ENCODE measurements at regions not wholly inside any gene's neighbourhood (a gene's known extent, or its start where the extent isn't known, plus 50 kb on each side); places are given as distances from the start of the nearest gene placed in this dataset.

GRCh38 chr10:121405953-121406352 lies 192.3 kb downstream of the FGFR2 start:
- H3K4me3 ChIP-seq (ENCODE audit: control insufficient read depth, low read depth, low read length), result no peak overlapping the region
- TF ChIP-seq CTCF (IDR thresholded peaks at IDR 0.05; ENCODE audit: control insufficient read depth, insufficient read depth, low read depth, low read length, missing control alignments), result no peak
- DNase-seq (ENCODE audit: low read depth), result no peak

DNA sequence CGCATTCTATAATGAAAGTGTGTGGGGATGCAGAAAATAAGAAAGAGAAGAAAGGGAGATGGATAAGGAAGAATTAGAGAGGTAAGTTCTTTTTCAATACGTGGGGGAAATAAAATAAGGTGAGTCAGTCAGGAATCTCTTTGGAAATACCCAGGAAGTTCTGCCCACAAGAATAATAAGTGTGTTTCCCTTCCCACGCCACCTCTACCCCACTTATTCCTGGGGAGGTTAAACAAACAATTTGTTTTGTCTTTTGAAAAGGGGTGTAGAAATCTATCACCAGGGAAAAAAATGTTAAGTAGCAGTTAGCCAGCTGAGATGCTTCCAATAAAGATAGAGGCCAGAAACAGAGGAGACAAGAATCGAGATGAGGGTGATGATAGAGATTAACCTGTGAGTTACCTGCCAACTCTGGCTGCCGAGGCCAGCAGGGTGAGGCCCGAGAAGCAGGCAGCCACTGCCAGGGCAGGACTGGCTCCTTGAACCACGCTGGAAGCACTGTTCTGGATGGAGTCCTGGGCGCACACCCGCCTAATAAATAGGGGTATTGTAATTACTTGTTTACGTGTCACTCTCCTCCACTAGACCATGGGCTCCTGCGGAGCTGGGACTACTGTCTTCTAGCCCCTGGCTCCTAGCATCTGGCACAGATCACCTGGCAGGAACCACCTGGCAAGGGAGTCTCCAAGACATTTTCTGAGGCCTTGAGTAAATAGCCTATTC lies 191.3 kb downstream of the FGFR2 start:
- no peak overlapping the region for H3K4me3 ChIP-seq (ENCODE audit: control insufficient read depth, low read depth, low read length)
- no peak for TF ChIP-seq CTCF (IDR thresholded peaks at IDR 0.05; ENCODE audit: control insufficient read depth, insufficient read depth, low read depth, low read length, missing control alignments)
- no peak for DNase-seq (ENCODE audit: low read depth)

DNA sequence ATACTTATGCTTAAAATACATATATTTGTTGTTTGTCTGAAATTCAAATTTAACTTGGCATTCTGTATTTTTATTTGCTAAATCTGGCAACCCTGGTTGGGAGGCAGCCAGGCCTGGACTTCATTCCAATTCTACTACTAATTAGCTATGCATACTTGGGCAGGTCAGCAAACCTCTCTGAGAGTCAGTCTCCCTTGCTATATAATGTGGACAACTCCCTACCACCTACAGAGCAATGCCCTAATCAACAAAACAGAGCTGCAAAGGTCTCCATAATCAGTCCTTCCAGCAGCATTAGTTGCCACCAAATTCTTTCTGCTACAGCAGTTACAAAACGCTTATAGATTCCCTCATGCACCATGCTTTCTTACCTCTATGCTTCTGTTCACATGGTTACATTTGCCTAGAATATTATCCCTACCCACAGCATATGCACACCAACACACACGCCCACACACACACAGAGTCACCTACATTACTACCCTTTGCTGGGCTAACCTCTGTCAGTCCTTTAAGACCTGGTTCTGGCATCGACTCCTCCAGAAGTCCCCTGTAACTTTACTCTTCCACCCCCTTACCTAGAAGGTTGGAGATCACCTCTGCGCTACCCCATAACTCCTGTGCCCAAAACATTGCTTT lies 188.7 kb downstream of the FGFR2 start:
- H3K4me3 ChIP-seq (ENCODE audit: control insufficient read depth, low read depth, low read length), result no peak overlapping the region
- no peak for DNase-seq (ENCODE audit: low read depth)
- no peak for TF ChIP-seq CTCF (IDR thresholded peaks at IDR 0.05; ENCODE audit: control insufficient read depth, insufficient read depth, low read depth, low read length, missing control alignments)

GRCh38 chr10:121411004-121411403 lies 187.2 kb downstream of the FGFR2 start:
- no peak for TF ChIP-seq CTCF (IDR thresholded peaks at IDR 0.05; ENCODE audit: control insufficient read depth, insufficient read depth, low read depth, low read length, missing control alignments)
- no peak overlapping the region for H3K4me3 ChIP-seq (ENCODE audit: control insufficient read depth, low read depth, low read length)
- DNase-seq (ENCODE audit: low read depth), result no peak

DNA sequence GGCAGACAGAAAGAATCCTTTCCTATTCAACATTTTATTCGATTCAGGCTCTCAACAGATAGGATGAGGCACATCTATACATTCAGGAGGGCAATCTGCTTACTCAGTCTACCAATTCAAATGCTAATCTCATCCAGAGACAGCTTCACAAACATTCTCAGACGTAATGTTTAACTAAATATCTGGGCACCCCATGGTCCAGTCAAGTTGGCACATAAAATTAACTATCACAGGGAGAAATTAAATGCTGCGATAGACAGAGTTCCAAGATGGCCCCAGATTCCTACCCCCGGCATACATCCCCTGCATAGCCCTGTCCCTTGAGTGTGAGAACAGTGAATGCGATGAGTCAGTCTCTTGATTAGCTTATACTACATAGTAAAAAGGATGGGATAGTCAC lies 184.3 kb downstream of the FGFR2 start:
- DNase-seq (ENCODE audit: low read depth), result no peak
- no peak overlapping the region for H3K4me3 ChIP-seq (ENCODE audit: control insufficient read depth, low read depth, low read length)
- TF ChIP-seq CTCF (IDR thresholded peaks at IDR 0.05; ENCODE audit: control insufficient read depth, insufficient read depth, low read depth, low read length, missing control alignments), result no peak

DNA sequence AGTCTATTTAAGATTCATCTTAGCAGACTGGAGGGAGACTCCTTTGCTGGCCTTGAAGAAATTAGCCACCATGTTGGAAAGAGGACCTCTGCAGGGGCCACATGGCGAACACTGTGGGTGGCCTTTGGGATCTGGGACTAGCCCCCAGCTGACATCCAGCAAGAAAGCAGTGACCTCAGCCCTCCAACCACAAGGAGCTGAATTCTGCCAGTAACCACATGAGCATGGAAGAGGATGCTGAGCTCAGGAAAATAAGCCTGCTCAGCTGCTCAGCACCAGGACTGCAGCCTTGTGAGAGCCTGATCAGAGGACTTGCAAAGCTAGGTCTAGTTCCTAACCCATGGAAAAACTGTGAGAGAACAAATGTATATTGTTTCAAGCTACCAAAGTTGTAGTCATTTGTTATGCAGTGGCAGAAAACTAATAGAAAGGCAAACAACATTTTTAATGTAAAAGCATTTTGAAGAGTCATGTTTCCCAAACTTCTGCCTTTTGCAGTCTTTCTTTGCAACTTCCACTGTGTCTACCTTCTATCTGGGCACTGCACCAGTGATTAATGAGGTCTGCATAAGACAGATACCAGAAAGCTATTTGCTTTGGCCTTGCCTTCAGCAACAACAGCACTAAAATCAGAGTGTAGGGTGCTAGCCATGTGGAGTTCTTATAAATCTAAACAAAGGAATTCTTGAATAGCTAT lies 183.7 kb downstream of the FGFR2 start:
- DNase-seq (ENCODE audit: low read depth), result no peak
- TF ChIP-seq CTCF (IDR thresholded peaks at IDR 0.05; ENCODE audit: control insufficient read depth, insufficient read depth, low read depth, low read length, missing control alignments), result no peak
- no peak overlapping the region for H3K4me3 ChIP-seq (ENCODE audit: control insufficient read depth, low read depth, low read length)

Data from AG09309 (cell line).